HL-60 (cell line): ENCODE measurements at regions not wholly inside any gene's neighbourhood (a gene's known extent, or its start where the extent isn't known, plus 50 kb on each side); places are given as distances from the start of the nearest gene placed in this dataset.
A peak's percentile ranks its signal among the peaks of the same experiment; 100 is the strongest.

ENCODE experiments used
- DNase-seq, 2 experiments: peaks; one replicate each; pipeline ENCODE4 v3.0.0-alpha.2; 2010 to 2020; ENCODE audit warnings: low read depth in 1 of 2, low spot score in 1 of 2
- H3K27ac ChIP-seq: fragments of 250-450 bp; sonication (Bioruptor Pico); replicated peaks from 2 replicates; pipeline ENCODE4 v1.5.1; 2020; ENCODE audit warnings: mild to moderate bottlenecking, moderate library complexity
- H3K27me3 ChIP-seq: fragments of 250-450 bp; sonication (Bioruptor Pico); 2 replicates; pipeline ENCODE4 v1.5.1; 2021; ENCODE audit warnings: mild to moderate bottlenecking, moderate library complexity; ENCODE audit not compliant: insufficient read depth, poor library complexity, severe bottlenecking
- H3K4me3 ChIP-seq: replicated peaks from 2 replicates; pipeline ENCODE4 v1.5.1; 2011; ENCODE audit warnings: mild to moderate bottlenecking, control low read depth, low read length; ENCODE audit not compliant: insufficient read depth
- CTCF ChIP-seq: IDR thresholded peaks from one replicate; pipeline ENCODE4 v1.5.1; 2011; ENCODE audit warnings: low read length, control low read depth, inconsistent platforms; ENCODE audit not compliant: insufficient read depth
- GABPA ChIP-seq: IDR thresholded peaks from 2 replicates; pipeline ENCODE4 v1.6.1; 2012; ENCODE audit warnings: low read depth
- POLR2AphosphoS5 ChIP-seq: IDR thresholded peaks from 2 replicates; pipeline ENCODE4 v1.6.1; 2012; ENCODE audit warnings: low read depth
- SPI1 ChIP-seq: IDR thresholded peaks from 2 replicates; pipeline ENCODE4 v1.6.1; 2012; ENCODE audit warnings: low read depth, mild to moderate bottlenecking, borderline replicate concordance
- TF ChIP-seq, protein P1 (sequence below): IDR thresholded peaks from 2 replicates; pipeline ENCODE4 v1.6.1; 2012; ENCODE audit warnings: low read depth; ENCODE audit not compliant: insufficient replicate concordance

DNA sequence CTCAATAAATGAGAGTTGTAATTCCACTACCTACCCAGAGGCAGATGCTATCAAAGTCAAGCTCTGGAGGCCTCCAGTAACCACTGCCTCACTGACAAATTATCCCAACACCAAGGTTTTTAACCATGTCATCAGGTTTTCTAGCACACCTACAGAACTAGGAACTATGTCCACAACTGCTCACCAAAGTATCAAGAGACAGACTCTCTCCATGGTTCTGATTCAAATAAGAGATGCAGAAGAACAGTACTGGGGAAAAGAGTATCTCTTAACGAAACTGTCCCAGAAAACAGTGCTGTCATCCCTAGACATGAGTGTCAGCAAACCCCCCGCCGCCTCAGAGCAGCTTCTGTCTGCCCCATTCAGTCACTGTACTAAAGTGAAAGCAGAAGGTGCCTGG lies 301.7 kb downstream of the OMA1 start:
- DNase-seq: no peak
- no peak overlapping the region for H3K4me3 ChIP-seq
- TF ChIP-seq GABPA: no peak
- TF ChIP-seq, protein P1, sequence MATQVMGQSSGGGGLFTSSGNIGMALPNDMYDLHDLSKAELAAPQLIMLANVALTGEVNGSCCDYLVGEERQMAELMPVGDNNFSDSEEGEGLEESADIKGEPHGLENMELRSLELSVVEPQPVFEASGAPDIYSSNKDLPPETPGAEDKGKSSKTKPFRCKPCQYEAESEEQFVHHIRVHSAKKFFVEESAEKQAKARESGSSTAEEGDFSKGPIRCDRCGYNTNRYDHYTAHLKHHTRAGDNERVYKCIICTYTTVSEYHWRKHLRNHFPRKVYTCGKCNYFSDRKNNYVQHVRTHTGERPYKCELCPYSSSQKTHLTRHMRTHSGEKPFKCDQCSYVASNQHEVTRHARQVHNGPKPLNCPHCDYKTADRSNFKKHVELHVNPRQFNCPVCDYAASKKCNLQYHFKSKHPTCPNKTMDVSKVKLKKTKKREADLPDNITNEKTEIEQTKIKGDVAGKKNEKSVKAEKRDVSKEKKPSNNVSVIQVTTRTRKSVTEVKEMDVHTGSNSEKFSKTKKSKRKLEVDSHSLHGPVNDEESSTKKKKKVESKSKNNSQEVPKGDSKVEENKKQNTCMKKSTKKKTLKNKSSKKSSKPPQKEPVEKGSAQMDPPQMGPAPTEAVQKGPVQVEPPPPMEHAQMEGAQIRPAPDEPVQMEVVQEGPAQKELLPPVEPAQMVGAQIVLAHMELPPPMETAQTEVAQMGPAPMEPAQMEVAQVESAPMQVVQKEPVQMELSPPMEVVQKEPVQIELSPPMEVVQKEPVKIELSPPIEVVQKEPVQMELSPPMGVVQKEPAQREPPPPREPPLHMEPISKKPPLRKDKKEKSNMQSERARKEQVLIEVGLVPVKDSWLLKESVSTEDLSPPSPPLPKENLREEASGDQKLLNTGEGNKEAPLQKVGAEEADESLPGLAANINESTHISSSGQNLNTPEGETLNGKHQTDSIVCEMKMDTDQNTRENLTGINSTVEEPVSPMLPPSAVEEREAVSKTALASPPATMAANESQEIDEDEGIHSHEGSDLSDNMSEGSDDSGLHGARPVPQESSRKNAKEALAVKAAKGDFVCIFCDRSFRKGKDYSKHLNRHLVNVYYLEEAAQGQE: peak; percentile 84
- peaks cover 24% of the 10 kb centered on the region for H3K27me3 ChIP-seq
- no peak overlapping the region for H3K27ac ChIP-seq

DNA sequence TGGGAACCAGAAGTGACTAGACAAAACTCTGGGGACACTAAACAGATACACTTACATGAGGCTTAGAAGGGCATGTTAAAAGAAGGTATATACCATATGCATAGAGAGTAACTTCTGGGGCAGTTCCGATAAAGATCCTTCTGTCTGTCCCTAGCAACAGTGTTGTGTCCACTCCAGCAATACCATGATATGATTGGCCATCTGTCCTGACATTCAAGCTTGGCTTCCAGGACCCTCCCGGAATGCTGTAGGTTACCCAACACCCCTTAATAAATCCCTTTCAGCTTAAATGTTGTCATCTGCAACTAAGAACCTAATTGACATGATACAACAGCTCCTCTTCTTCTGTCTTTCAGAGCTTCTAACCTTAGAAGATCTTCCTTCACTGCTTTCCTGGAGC lies 307.7 kb downstream of the OMA1 start:
- Histone ChIP-seq H3K27ac (no peak overlapping the region), H3K4me3 (no peak overlapping the region), H3K27me3 (peaks cover 2% of the 10 kb centered on the region)
- DNase-seq: no peak
- TF ChIP-seq CTCF: no peak
- TF ChIP-seq POLR2AphosphoS5: no peak

- H3K4me3 ChIP-seq: no peak overlapping the region
- TF ChIP-seq, protein P1: no peak
- TF ChIP-seq SPI1 (no peak), POLR2AphosphoS5 (no peak), GABPA (no peak)
- no peak for DNase-seq
- peaks cover 3% of the 10 kb centered on the region for H3K27me3 ChIP-seq
- no peak overlapping the region for H3K27ac ChIP-seq
Measured at GRCh38 chr1:58233729-58234128, 312.8 kb downstream of the OMA1 start.

DNA sequence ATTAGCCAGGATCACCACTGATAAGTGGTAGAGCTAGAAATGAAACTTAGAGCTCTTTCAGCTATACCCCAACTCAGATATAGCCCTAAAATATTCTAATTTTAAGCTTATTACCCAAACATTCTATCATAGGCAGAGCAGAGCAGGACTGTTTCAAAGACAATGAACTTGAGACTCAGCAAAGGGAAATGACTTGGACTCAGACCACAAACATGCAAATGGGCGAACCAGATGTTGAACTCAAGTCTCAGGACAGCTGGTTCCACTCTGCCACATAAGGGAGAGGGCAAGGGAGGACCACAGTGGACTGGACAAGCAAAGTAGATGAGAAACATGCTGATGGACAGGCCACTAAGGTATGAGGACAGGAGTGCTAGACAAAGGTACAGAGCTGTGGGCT lies 315.3 kb downstream of the OMA1 start:
- TF ChIP-seq GABPA (no peak), SPI1 (no peak), POLR2AphosphoS5 (no peak), CTCF (no peak)
- TF ChIP-seq, protein P1: no peak
- H3K4me3 ChIP-seq: no peak overlapping the region
- H3K27ac ChIP-seq: no peak overlapping the region
- H3K27me3 ChIP-seq: peaks cover 3% of the 10 kb centered on the region
- DNase-seq: no peak
